Stimulated activated memory B cell treated with anti-CD40 and anti-IgM and Interleukin-4, amounts not matched to agents 10 μg/mL and 1 μg/mL and 100 μg/mL, for 72 hours (primary cell): ENCODE measurements at regions not wholly inside any gene's neighbourhood (a gene's known extent, or its start where the extent isn't known, plus 50 kb on each side); places are given as distances from the start of the nearest gene placed in this dataset.

Experiments used
- ATAC-seq: fragments of 150-1000 bp; cut with Tn5 transposase; 2 replicates; pipeline ENCODE4 v1.10.0; 2021
- H3K27ac Mint-ChIP-seq: one replicate; pipeline ENCODE4 v1.8.0; 2022; ENCODE audit warnings: mild to moderate bottlenecking, mixed read lengths
- H3K27me3 Mint-ChIP-seq: one replicate; pipeline ENCODE4 v1.8.0; 2022; ENCODE audit warnings: mixed read lengths
- H3K36me3 Mint-ChIP-seq: one replicate; pipeline ENCODE4 v1.8.0; 2022; ENCODE audit warnings: mixed read lengths
- H3K4me1 Mint-ChIP-seq: one replicate; pipeline ENCODE4 v1.8.0; 2022; ENCODE audit warnings: mixed read lengths
- H3K4me3 Mint-ChIP-seq: one replicate; pipeline ENCODE4 v1.8.0; 2022; ENCODE audit warnings: mild to moderate bottlenecking, moderate library complexity, mixed read lengths
- H3K9me3 Mint-ChIP-seq: one replicate; pipeline ENCODE4 v1.8.0; 2022; ENCODE audit warnings: mixed read lengths

DNA sequence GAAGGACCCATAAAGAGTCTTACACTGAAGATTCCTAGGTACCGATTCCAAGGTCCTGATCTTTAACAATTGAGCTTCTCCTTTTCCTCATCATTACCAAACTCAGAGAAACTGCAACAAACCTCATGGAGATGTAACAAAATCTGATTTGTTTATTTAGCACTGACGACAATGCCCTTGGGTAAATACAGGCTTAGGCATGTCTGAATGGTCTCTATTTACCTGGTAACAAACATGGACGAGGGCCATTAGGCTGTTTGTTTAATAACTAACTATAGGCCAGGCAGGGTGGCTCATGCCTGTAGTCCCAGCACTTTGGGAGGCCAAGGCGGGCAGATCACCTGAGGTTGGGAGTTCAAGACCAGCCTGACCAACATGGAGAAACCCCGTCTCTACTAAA is 333.3 kb downstream of the AGTPBP1 start:
- no peak for ATAC-seq
- Mint-ChIP-seq H3K27me3 (peaks cover 15% of the 10 kb centered on the region), H3K27ac (no peak overlapping the region), H3K9me3 (no peaks in the 10 kb centered on the region), H3K4me3 (no peak overlapping the region), H3K4me1 (no peaks in the 10 kb centered on the region), H3K36me3 (no peaks in the 10 kb centered on the region)

DNA sequence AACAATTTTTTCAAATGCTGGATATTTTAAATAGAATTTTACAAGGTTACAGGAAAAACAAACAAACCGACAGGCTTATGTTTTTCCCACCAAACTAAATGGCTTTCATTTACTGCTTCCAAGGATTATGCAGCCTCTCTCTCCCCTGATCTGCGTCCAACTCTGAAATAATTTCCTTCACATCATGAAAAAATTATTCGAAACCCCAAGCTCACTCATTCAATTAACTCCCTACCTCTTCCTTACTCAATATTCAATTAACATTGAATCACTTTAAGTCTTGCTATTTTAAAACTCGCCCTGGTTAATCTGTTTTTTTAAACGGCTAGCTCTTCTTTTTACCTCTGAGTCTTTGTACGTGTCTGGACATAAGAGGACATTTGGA is 336.2 kb downstream of the AGTPBP1 start:
- Mint-ChIP-seq H3K27me3 (peaks cover 15% of the 10 kb centered on the region), H3K4me3 (no peak overlapping the region), H3K36me3 (no peaks in the 10 kb centered on the region), H3K4me1 (no peaks in the 10 kb centered on the region), H3K27ac (no peak overlapping the region), H3K9me3 (no peaks in the 10 kb centered on the region)
- no peak for ATAC-seq

DNA sequence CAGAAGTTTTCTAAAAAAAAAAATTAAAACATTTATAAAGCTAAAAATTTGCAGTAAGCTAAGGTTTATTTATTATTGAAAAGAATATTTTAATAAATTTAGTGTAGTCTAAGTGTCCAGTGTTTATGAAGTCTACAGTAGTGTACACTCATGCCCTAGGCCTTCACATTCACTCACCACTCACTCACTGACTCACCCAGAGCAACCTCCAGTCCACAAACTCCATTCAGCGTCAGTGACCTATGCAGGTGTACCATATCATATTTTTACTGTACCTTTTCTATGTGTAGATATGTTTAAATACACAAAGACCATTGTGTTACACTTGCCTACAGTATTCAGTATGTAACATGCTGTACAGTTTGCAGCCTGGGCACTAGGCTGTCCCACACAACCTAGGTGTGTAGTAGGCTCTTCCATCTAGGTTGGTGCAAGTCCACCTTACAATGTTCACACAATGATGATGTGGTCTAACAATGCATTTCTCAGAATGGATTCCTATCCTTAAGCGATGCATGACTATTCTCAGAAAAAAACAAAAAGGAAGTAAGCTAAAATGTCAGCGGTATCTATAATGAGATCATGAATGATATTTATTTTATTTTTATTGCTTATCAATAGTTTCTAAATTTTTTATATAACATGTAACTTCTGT is 336.7 kb downstream of the AGTPBP1 start:
- Mint-ChIP-seq H3K9me3 (no peaks in the 10 kb centered on the region), H3K4me3 (no peak overlapping the region), H3K36me3 (no peaks in the 10 kb centered on the region), H3K27me3 (peaks cover 15% of the 10 kb centered on the region), H3K4me1 (no peaks in the 10 kb centered on the region), H3K27ac (no peak overlapping the region)
- no peak for ATAC-seq

DNA sequence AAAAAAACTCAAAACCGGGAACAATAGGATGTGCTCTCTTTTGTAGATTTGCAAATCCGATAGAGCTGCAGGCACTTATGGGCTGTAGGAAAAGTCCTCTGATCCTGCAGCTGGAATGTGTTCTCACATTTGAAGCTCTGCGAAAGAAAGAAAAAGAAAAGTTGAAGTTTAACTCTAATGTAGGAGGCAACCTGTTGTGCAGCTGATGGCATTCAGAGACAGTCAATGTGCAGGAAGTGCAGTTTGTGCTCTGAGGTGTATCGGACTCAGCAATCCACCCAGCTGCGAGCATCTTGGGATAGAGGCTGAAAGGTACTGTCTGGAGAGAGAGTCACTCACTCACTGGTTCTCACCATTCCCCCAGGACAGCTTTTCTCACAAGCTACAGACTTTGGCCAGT is 339.2 kb downstream of the AGTPBP1 start:
- no peak for ATAC-seq
- Mint-ChIP-seq H3K27me3 (no peaks in the 10 kb centered on the region), H3K4me3 (no peak overlapping the region), H3K27ac (no peak overlapping the region), H3K36me3 (no peaks in the 10 kb centered on the region), H3K9me3 (no peaks in the 10 kb centered on the region), H3K4me1 (no peaks in the 10 kb centered on the region)

DNA sequence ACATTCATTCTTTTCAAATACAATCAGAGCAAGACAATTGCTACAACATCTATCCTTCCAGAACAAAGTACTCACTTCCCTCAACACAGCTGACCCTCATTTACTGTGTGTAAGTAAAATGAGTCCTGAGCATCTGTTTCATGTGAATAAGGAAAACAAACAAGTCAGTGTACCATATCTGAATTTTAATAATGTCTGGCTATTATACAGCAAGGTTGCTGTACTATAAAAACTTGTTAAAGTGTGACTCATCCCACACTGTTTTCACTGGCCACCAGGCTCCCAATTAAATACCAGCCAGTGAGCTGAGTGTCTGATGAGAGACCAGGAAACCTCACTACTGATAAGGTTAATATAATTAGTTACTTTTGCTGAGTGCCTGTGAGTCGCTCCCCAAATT is 339.8 kb downstream of the AGTPBP1 start:
- H3K4me1 Mint-ChIP-seq, result no peaks in the 10 kb centered on the region
- no peak overlapping the region for H3K27ac Mint-ChIP-seq
- ATAC-seq, result no peak
- no peaks in the 10 kb centered on the region for H3K9me3 Mint-ChIP-seq
- H3K4me3 Mint-ChIP-seq, result no peak overlapping the region
- H3K36me3 Mint-ChIP-seq, result no peaks in the 10 kb centered on the region
- no peaks in the 10 kb centered on the region for H3K27me3 Mint-ChIP-seq

DNA sequence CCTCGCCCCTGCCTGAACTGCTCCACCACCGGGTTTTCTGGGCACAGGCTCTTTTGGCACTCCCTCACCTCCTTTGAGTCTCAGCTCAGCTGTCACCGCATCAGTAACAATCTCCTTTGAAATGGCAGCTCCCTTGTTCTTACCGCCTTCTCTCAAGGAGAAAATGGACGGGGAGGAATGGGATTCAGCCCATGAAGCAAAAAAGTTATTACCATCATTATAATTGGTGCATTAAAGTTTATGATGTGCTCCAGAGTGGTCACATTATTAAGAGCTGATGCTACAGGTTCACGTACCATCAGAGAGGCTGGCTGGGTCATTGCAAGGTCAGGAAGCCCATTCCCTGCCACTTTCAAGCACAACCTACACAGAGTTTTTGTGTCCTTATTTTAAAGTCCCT is 344.7 kb downstream of the AGTPBP1 start:
- Mint-ChIP-seq H3K4me1 (no peaks in the 10 kb centered on the region), H3K9me3 (no peaks in the 10 kb centered on the region), H3K36me3 (no peaks in the 10 kb centered on the region), H3K27me3 (no peaks in the 10 kb centered on the region), H3K4me3 (no peak overlapping the region), H3K27ac (no peak overlapping the region)
- ATAC-seq, result no peak

DNA sequence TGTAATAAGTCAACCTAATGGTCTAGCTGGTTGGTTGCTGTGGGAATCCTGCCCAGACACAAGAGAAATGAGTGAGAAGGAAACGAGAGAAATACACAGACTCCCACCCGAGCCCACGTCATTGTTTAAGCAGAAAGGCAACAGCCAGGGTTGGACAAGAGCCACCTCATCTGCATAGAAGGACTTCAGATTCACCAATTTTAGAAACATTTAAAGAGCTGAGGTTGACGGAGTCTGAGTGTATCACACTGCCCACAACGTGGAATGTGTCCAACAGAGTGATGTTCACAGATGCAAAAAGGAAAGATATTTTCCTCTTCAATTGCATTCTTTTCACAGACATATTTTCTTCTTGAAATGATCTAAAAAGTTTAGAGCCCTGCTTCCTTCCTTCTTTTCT is 349.5 kb downstream of the AGTPBP1 start:
- Mint-ChIP-seq H3K4me1 (no peaks in the 10 kb centered on the region), H3K4me3 (no peak overlapping the region), H3K27me3 (no peaks in the 10 kb centered on the region), H3K36me3 (no peaks in the 10 kb centered on the region), H3K27ac (no peak overlapping the region), H3K9me3 (no peaks in the 10 kb centered on the region)
- ATAC-seq, result no peak

DNA sequence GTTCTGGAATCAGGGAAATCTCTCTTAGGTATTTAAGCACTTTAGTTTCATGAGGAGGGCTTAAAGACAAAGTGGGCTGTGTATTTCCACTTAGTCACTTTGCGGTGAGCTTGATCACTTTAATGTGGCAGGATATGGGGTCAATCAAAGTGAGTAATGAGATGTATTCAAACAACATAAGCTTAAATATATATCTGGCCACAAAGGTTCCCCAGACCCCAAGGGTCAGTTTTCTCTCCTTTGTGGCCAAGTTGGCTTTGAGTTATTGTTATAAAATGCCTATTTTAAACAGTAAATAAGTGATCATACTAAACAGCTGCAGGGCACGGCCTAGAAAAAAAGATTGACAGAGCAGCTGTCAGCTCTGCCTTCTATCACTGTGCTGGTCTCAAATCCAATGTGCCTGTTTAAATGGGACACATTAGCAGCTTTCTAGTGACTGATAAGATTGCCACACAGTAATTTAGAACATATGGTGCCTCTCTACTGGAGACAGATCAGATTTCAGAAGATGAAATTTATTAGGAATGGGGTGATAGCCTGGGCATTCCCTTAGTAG is 363.9 kb downstream of the AGTPBP1 start:
- no peak overlapping the region for H3K4me3 Mint-ChIP-seq
- no peaks in the 10 kb centered on the region for H3K36me3 Mint-ChIP-seq
- no peaks in the 10 kb centered on the region for H3K9me3 Mint-ChIP-seq
- H3K27ac Mint-ChIP-seq, result no peak overlapping the region
- H3K4me1 Mint-ChIP-seq, result no peaks in the 10 kb centered on the region
- ATAC-seq, result no peak
- no peaks in the 10 kb centered on the region for H3K27me3 Mint-ChIP-seq

DNA sequence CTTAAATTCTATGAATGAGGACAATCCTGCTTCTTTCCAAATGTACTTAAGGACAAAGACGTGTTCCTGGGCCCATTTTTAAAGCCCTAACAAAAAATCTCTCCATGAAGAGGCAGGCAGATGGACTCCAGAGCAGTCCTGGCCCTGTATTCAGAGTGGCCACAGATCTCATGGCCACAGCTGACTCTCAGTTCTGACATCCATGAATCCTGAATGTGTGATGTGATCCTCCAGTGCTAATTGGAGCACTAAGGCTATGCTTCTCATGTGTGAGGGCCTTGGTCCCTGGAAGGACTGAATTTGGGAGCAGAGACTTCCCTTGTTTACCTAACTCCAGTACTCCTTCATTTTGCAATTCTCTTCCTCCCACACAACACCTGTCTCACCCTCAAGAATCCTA is 373.0 kb downstream of the AGTPBP1 start:
- H3K4me1 Mint-ChIP-seq, result no peaks in the 10 kb centered on the region
- H3K27me3 Mint-ChIP-seq, result no peaks in the 10 kb centered on the region
- no peak overlapping the region for H3K27ac Mint-ChIP-seq
- no peaks in the 10 kb centered on the region for H3K36me3 Mint-ChIP-seq
- H3K4me3 Mint-ChIP-seq, result no peak overlapping the region
- no peak for ATAC-seq
- H3K9me3 Mint-ChIP-seq, result no peaks in the 10 kb centered on the region

DNA sequence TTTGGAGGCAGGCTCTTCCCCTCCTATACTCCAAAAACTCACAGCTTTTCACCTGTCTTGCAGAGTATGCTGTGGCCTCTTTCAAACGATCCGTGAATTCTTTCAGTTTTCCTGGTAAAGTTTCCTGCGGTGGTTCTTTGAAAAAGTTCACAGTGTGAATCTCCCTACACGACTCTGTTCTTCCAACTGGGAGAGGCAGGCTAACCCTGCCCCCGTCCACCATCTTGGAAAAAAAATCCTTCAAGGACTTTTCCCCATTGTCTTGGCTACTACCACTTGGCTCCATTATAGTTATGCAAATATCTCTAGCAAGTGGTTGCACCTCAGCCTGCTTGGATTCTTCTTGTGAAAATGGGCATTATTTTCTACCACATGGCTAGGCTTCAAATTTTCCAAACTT is 382.6 kb downstream of the AGTPBP1 start:
- no peaks in the 10 kb centered on the region for H3K36me3 Mint-ChIP-seq
- no peak overlapping the region for H3K4me3 Mint-ChIP-seq
- ATAC-seq, result no peak
- H3K27me3 Mint-ChIP-seq, result peaks cover 7% of the 10 kb centered on the region
- no peaks in the 10 kb centered on the region for H3K4me1 Mint-ChIP-seq
- no peak overlapping the region for H3K27ac Mint-ChIP-seq
- no peaks in the 10 kb centered on the region for H3K9me3 Mint-ChIP-seq

DNA sequence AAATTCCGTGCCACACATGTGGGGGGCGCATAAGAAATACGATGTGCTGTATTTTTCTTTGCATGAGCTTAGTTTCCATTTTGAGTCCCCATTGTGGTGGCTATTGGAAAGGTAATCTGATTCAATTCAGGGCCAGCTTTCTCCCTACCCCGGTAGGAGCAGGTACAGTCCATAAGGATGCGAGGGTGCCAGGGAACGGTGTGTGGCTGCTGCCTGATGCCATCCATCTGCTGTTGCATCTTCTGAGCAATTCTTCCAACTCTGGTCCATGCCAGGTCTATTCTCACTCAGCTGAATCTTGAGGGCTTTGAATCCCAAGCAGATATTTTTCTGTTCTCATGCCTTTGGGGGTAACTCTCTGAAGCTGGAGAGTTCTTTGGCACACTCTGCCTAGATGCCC is 392.7 kb downstream of the AGTPBP1 start:
- Mint-ChIP-seq H3K27me3 (no peaks in the 10 kb centered on the region), H3K27ac (no peak overlapping the region), H3K4me3 (no peak overlapping the region), H3K4me1 (no peaks in the 10 kb centered on the region), H3K36me3 (no peaks in the 10 kb centered on the region), H3K9me3 (no peaks in the 10 kb centered on the region)
- ATAC-seq, result no peak

DNA sequence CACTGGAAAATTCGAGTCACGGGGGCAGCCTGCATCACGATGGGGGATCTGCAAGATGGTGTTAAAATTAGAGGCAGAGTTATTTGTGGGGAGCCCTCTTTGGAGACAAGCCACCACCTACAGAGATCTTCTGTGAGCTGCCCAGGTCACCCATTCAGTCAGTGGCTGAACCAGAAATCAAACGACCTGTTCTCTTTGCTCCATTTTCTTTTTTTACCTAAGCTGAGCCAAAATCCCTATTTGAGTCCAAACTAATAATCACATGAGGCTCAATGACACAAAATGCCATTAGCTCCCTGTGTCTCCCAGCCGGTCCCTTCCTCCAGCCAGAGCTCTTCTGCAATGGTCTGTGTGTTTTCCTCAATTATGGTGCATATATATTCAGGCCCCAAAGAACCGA is 394.2 kb downstream of the AGTPBP1 start:
- H3K4me1 Mint-ChIP-seq, result no peaks in the 10 kb centered on the region
- H3K4me3 Mint-ChIP-seq, result no peak overlapping the region
- H3K36me3 Mint-ChIP-seq, result no peaks in the 10 kb centered on the region
- H3K27ac Mint-ChIP-seq, result no peak overlapping the region
- H3K27me3 Mint-ChIP-seq, result no peaks in the 10 kb centered on the region
- ATAC-seq, result no peak
- H3K9me3 Mint-ChIP-seq, result no peaks in the 10 kb centered on the region

DNA sequence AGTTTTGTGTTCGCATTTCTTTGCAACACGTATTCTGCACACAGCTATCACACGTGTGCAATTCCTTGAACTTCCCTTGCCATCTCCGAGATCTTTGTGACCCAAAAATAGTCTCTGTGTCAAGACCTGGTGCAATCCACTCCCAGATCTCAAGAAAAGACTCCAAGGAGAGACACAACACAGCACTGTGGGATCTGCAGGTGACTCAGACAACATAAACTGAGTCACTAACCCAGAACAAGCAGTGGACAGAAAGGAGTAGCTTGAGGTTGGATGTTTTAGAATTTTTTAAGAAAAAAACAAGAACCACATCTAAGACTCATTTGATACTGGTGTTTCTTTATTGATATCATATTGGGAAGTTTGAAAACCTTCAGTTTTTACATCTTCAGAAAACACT is 396.9 kb downstream of the AGTPBP1 start:
- Mint-ChIP-seq H3K27ac (no peak overlapping the region), H3K9me3 (peaks cover 2% of the 10 kb centered on the region), H3K27me3 (peaks cover 9% of the 10 kb centered on the region), H3K4me1 (no peaks in the 10 kb centered on the region), H3K36me3 (no peaks in the 10 kb centered on the region), H3K4me3 (no peak overlapping the region)
- no peak for ATAC-seq

DNA sequence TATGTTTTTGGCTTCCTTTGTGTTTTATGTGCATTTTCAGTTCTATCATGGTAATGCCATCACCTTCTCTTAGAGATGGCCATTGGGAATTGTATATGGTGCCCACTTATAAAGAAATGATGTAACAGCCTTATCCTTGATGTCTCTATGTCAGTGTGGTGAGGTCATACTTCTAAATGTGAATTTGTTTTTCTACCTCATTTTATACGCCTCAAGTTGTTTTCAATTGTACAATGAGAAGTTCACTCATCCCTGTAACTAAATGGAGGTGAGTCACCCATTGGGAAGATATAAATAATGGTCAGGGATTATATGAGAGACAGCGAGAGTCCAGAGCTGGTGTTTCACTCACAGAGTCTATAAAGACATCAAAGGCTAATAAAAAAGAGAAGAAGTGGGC is 402.4 kb downstream of the AGTPBP1 start:
- no peaks in the 10 kb centered on the region for H3K36me3 Mint-ChIP-seq
- H3K4me1 Mint-ChIP-seq, result no peaks in the 10 kb centered on the region
- H3K27ac Mint-ChIP-seq, result no peak overlapping the region
- peaks cover 9% of the 10 kb centered on the region for H3K27me3 Mint-ChIP-seq
- ATAC-seq, result no peak
- peaks cover 2% of the 10 kb centered on the region for H3K9me3 Mint-ChIP-seq
- no peak overlapping the region for H3K4me3 Mint-ChIP-seq

DNA sequence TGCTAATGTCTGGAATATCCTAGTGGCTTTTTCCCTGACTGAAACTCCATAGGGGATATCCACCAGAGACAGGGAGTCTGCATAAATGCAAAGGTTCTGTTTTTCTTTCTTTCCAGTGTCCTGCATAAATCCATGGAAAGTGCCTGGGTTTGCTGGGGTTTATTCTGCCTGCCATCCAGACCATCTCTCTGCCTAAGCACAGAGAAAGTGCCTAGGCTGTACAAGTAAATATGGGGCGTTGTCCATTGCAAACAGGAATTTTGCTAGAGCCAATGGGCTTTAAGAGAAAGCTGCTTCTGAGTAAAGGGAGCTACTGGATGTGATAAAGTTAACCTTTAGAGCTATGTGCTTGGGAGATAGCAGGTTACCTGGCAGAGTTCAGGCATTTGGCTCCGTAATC is 407.5 kb downstream of the AGTPBP1 start:
- H3K27ac Mint-ChIP-seq, result no peak overlapping the region
- no peak for ATAC-seq
- no peaks in the 10 kb centered on the region for H3K4me1 Mint-ChIP-seq
- H3K36me3 Mint-ChIP-seq, result no peaks in the 10 kb centered on the region
- no peak overlapping the region for H3K4me3 Mint-ChIP-seq
- no peaks in the 10 kb centered on the region for H3K27me3 Mint-ChIP-seq
- no peaks in the 10 kb centered on the region for H3K9me3 Mint-ChIP-seq

DNA sequence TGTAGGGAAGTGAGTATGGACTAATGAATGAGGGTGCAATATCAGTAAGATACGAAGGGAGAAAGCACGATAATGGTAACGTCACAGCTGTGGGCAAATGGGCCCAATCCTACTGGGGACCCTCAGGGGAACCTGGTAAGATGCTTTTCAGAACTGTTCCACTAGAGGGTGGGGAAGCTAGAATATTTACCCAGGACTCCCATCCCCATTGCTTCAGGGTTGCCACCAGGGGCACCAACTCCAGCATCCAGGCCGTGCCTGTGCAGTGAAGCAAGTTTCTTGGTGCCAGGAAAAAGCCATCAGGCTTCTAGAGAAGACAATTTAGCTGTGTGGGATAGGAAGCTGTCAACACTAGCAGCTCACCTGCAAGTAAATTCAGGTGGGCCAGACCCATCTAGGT is 409.3 kb downstream of the AGTPBP1 start:
- Mint-ChIP-seq H3K4me1 (no peaks in the 10 kb centered on the region), H3K27ac (no peak overlapping the region), H3K27me3 (no peaks in the 10 kb centered on the region), H3K9me3 (no peaks in the 10 kb centered on the region), H3K4me3 (no peak overlapping the region), H3K36me3 (no peaks in the 10 kb centered on the region)
- ATAC-seq, result no peak

DNA sequence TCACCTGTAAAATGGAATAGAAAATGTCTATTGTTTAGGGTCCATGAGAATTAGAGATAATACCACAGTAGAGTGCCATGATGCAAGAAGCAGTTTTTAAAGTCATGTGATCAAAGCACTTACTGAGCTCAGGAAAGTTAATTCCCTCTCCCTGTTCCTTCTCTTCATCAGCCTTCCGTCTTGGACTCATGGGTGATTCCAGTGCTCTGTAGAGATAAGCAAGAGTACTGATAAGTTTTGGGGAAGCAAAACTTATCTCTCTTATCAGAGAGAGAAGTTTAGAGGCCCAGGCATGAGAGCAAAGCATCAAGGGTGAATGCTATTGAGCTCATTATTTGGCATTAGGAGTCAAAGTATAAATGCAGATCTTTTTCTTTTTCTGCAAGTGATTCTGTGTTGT is 410.1 kb downstream of the AGTPBP1 start:
- Mint-ChIP-seq H3K9me3 (peaks cover 4% of the 10 kb centered on the region), H3K27me3 (no peaks in the 10 kb centered on the region), H3K4me3 (no peak overlapping the region), H3K4me1 (no peaks in the 10 kb centered on the region), H3K36me3 (no peaks in the 10 kb centered on the region), H3K27ac (no peak overlapping the region)
- no peak for ATAC-seq
